Liver (tissue), 8 donors: ENCODE measurements at regions not wholly inside any gene's neighbourhood (a gene's known extent, or its start where the extent isn't known, plus 50 kb on each side); places are given as distances from the start of the nearest gene placed in this dataset.

Experiments
- DNase-seq: peaks from one replicate; pipeline ENCODE4 v3.0.0-alpha.2; 2017; ENCODE audit warnings: low spot score
- H3K27ac ChIP-seq, 2 donors: one replicate each; pipeline ENCODE4 v1.7.0; 2013; ENCODE audit warnings: inconsistent platforms in 2 of 2, low read length in 2 of 2, control low read depth in 1 of 2, low read depth in 1 of 2, mild to moderate bottlenecking in 1 of 2
- H3K27me3 ChIP-seq, 4 donors: one replicate each; pipeline versions ENCODE4 v1.6.1 to v1.7.0; 2013; ENCODE audit warnings: low read length in 3 of 4, inconsistent platforms in 1 of 4, mild to moderate bottlenecking in 1 of 4, moderate library complexity in 1 of 4; ENCODE audit not compliant: control insufficient read depth in 4 of 4, insufficient read depth in 4 of 4
- H3K36me3 ChIP-seq, 4 donors: one replicate each; pipeline versions ENCODE4 v1.6.1 to v1.7.0; 2013; ENCODE audit warnings: low read length in 3 of 4, mild to moderate bottlenecking in 3 of 4, low read depth in 1 of 4, moderate library complexity in 1 of 4; ENCODE audit not compliant: control insufficient read depth in 4 of 4, insufficient read depth in 3 of 4
- H3K4me1 ChIP-seq, 4 donors: one replicate each; pipeline versions ENCODE4 v1.6.1 to v1.7.0; 2013; ENCODE audit warnings: low read length in 3 of 4, mild to moderate bottlenecking in 3 of 4, moderate library complexity in 1 of 4; ENCODE audit not compliant: control insufficient read depth in 4 of 4, insufficient read depth in 4 of 4
- H3K4me3 ChIP-seq, 3 donors: one replicate each; pipeline versions ENCODE4 v1.6.1 to v1.7.0; 2013; ENCODE audit warnings: low read length in 3 of 3, control low read depth in 1 of 3, low read depth in 1 of 3, mild to moderate bottlenecking in 1 of 3
- H3K9ac ChIP-seq, 2 donors: one replicate each; pipeline ENCODE4 v1.7.0; 2013; ENCODE audit warnings: low read length in 2 of 2, mild to moderate bottlenecking in 2 of 2, moderate library complexity in 2 of 2, control low read depth in 1 of 2, low read depth in 1 of 2
- H3K9me3 ChIP-seq, 4 donors: one replicate each; pipeline versions ENCODE4 v1.6.1 to v1.7.0; 2013; ENCODE audit warnings: low read length in 3 of 4; ENCODE audit not compliant: control insufficient read depth in 4 of 4
- EGR1 ChIP-seq, 2 donors: IDR thresholded peaks; 2 replicates each; pipeline ENCODE4 v1.6.1; 2016 to 2018; ENCODE audit warnings: antibody characterized with exemption in 2 of 2, low read depth in 2 of 2
- FOXA1 ChIP-seq: IDR thresholded peaks from 2 replicates; pipeline ENCODE4 v1.6.1; 2016; ENCODE audit warnings: antibody characterized with exemption
- FOXA2 ChIP-seq: IDR thresholded peaks from 2 replicates; pipeline ENCODE4 v1.6.1; 2016; ENCODE audit warnings: antibody characterized with exemption
- GABPA ChIP-seq, 2 donors: IDR thresholded peaks in 1 of 2; conservative IDR thresholded peaks in 1 of 2; 2 replicates each; pipeline ENCODE4 v1.6.1; 2016; ENCODE audit warnings: antibody characterized with exemption in 2 of 2, mild to moderate bottlenecking in 1 of 2, moderate library complexity in 1 of 2
- HNF4A ChIP-seq, 2 donors: conservative IDR thresholded peaks; 2 replicates each; pipeline ENCODE4 v1.6.1; 2016; ENCODE audit warnings: antibody characterized with exemption in 2 of 2, mild to moderate bottlenecking in 2 of 2
- HNF4G ChIP-seq: IDR thresholded peaks from 2 replicates; pipeline ENCODE4 v1.6.1; 2016; ENCODE audit warnings: antibody characterized with exemption
- JUND ChIP-seq, 2 donors: IDR thresholded peaks; 2 replicates each; pipeline ENCODE4 v1.6.1; 2016; ENCODE audit warnings: antibody characterized with exemption in 2 of 2
- NR2F2 ChIP-seq: IDR thresholded peaks from 2 replicates; pipeline ENCODE4 v1.6.1; 2016; ENCODE audit warnings: antibody characterized with exemption
- RXRA ChIP-seq, 2 donors: IDR thresholded peaks; 2 replicates each; pipeline ENCODE4 v1.6.1; 2017 to 2018; ENCODE audit warnings: antibody characterized with exemption in 2 of 2, mild to moderate bottlenecking in 1 of 2
- TAF1 ChIP-seq: conservative IDR thresholded peaks from 2 replicates; pipeline ENCODE4 v1.6.1; 2016; ENCODE audit warnings: antibody characterized with exemption, mild to moderate bottlenecking
- YY1 ChIP-seq: IDR thresholded peaks from 2 replicates; pipeline ENCODE4 v1.6.1; 2016; ENCODE audit warnings: antibody characterized with exemption, mild to moderate bottlenecking
- WGBS: extraction: QIAGEN DNeasy Blood & Tissue Kit; methylation state at CpG from one replicate; pipeline ENCODE4 v1.1.7; 2013; 5-methylcytosine and 5-hydroxymethylcytosine counted together
- TF ChIP-seq, protein P1 (sequence below): IDR thresholded peaks from 2 replicates; pipeline ENCODE4 v1.6.1; 2016; ENCODE audit warnings: antibody characterized with exemption, mild to moderate bottlenecking
- TF ChIP-seq, protein P2 (sequence below): fragments of 150-350 bp; IDR thresholded peaks from 2 replicates; pipeline ENCODE4 v1.5.1; 2017; ENCODE audit warnings: improper control_type of control experiment, low read depth, low read length; ENCODE audit not compliant: missing input control
- TF ChIP-seq, protein P3 (sequence below): IDR thresholded peaks from 2 replicates; pipeline ENCODE4 v1.6.1; 2016; ENCODE audit warnings: antibody characterized with exemption
- TF ChIP-seq, protein P4 (sequence below): IDR thresholded peaks from 2 replicates; pipeline ENCODE4 v1.6.1; 2016; ENCODE audit warnings: antibody characterized with exemption
- TF ChIP-seq, protein P5 (sequence below): IDR thresholded peaks from 2 replicates; pipeline ENCODE4 v1.6.1; 2016; ENCODE audit warnings: antibody characterized with exemption
- donor health status: healthy.
- donor health status: healthy.
- donor health status: healthy.
- donor health status: healthy.
- donor health status: healthy.

DNA sequence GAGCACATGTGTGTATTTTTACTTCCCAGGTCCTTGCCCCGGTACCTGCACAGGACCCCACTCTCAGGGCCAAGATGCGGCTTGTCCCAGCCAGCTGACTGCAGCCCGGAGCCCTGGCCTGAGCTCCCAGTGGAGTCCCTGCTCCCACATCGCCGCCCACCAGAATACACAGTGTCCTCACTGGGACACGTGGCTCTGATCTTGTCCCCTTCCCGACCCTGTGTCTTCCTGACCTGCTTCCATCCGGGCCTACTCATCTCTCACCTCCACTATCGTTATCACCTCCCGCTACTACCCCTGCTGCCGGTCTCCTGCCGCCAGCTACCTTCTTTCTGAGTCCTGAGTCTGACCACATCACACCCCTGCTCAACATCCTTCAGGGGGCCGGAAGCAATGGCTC, 146.3 kb upstream of the CHST15 start (continued):
- TF ChIP-seq, protein P1, sequence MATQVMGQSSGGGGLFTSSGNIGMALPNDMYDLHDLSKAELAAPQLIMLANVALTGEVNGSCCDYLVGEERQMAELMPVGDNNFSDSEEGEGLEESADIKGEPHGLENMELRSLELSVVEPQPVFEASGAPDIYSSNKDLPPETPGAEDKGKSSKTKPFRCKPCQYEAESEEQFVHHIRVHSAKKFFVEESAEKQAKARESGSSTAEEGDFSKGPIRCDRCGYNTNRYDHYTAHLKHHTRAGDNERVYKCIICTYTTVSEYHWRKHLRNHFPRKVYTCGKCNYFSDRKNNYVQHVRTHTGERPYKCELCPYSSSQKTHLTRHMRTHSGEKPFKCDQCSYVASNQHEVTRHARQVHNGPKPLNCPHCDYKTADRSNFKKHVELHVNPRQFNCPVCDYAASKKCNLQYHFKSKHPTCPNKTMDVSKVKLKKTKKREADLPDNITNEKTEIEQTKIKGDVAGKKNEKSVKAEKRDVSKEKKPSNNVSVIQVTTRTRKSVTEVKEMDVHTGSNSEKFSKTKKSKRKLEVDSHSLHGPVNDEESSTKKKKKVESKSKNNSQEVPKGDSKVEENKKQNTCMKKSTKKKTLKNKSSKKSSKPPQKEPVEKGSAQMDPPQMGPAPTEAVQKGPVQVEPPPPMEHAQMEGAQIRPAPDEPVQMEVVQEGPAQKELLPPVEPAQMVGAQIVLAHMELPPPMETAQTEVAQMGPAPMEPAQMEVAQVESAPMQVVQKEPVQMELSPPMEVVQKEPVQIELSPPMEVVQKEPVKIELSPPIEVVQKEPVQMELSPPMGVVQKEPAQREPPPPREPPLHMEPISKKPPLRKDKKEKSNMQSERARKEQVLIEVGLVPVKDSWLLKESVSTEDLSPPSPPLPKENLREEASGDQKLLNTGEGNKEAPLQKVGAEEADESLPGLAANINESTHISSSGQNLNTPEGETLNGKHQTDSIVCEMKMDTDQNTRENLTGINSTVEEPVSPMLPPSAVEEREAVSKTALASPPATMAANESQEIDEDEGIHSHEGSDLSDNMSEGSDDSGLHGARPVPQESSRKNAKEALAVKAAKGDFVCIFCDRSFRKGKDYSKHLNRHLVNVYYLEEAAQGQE = no peak
- TF ChIP-seq JUND (IDR thresholded peaks at IDR 0.05) (no peak), FOXA2 (no peak), GABPA (IDR thresholded peaks at IDR 0.05 in 1 of 2, conservative IDR thresholded peaks at IDR 0.05 in 1 of 2) (no peak), NR2F2 (no peak)

DNA sequence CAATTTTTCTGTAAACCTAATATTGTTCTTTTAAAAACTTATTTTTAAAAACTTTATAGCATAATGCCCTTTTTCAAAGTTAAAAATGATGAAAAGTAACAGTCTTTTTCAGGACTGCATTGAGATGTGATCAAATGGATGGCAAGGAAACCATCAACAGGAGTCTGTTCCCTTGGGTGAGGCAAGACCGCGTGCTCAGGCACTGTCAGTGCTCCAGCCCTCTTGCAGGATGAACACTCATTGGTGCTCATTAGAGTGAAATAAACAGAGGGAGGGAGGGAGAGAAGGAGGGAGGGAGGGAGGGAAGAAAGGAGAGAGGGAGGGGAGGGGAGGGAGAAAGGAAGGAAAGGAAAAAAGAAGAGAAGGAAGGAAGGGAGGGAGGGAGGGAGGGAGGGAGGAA, 145.7 kb upstream of the CHST15 start:
- Histone ChIP-seq H3K36me3 (no peaks in the 10 kb centered on the region), H3K9ac (no peak overlapping the region), H3K9me3 (peaks cover 0 to 2% (median 0%) of the 10 kb centered on the region in 4 donors), H3K4me1 (no peaks in the 10 kb centered on the region), H3K27ac (no peak overlapping the region), H3K27me3 (no peaks in the 10 kb centered on the region), H3K4me3 (no peak overlapping the region)
- TF ChIP-seq HNF4G = no peak
- TF ChIP-seq, protein P2, sequence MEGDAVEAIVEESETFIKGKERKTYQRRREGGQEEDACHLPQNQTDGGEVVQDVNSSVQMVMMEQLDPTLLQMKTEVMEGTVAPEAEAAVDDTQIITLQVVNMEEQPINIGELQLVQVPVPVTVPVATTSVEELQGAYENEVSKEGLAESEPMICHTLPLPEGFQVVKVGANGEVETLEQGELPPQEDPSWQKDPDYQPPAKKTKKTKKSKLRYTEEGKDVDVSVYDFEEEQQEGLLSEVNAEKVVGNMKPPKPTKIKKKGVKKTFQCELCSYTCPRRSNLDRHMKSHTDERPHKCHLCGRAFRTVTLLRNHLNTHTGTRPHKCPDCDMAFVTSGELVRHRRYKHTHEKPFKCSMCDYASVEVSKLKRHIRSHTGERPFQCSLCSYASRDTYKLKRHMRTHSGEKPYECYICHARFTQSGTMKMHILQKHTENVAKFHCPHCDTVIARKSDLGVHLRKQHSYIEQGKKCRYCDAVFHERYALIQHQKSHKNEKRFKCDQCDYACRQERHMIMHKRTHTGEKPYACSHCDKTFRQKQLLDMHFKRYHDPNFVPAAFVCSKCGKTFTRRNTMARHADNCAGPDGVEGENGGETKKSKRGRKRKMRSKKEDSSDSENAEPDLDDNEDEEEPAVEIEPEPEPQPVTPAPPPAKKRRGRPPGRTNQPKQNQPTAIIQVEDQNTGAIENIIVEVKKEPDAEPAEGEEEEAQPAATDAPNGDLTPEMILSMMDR = no peak
- TF ChIP-seq, protein P3, sequence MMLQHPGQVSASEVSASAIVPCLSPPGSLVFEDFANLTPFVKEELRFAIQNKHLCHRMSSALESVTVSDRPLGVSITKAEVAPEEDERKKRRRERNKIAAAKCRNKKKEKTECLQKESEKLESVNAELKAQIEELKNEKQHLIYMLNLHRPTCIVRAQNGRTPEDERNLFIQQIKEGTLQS = no peak
- TF ChIP-seq YY1 = no peak
- TF ChIP-seq NR2F2 = no peak
- TF ChIP-seq HNF4A (conservative IDR thresholded peaks at IDR 0.05) = no peak
- TF ChIP-seq, protein P4, sequence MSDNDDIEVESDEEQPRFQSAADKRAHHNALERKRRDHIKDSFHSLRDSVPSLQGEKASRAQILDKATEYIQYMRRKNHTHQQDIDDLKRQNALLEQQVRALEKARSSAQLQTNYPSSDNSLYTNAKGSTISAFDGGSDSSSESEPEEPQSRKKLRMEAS = no peak
- TF ChIP-seq, protein P5, sequence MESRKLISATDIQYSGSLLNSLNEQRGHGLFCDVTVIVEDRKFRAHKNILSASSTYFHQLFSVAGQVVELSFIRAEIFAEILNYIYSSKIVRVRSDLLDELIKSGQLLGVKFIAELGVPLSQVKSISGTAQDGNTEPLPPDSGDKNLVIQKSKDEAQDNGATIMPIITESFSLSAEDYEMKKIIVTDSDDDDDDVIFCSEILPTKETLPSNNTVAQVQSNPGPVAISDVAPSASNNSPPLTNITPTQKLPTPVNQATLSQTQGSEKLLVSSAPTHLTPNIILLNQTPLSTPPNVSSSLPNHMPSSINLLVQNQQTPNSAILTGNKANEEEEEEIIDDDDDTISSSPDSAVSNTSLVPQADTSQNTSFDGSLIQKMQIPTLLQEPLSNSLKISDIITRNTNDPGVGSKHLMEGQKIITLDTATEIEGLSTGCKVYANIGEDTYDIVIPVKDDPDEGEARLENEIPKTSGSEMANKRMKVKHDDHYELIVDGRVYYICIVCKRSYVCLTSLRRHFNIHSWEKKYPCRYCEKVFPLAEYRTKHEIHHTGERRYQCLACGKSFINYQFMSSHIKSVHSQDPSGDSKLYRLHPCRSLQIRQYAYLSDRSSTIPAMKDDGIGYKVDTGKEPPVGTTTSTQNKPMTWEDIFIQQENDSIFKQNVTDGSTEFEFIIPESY = no peak
- no peak for TF ChIP-seq JUND (IDR thresholded peaks at IDR 0.05)
- WGBS = 67% methylated on average over 2 of the region's 2 CpGs
- no peak for DNase-seq

DNA sequence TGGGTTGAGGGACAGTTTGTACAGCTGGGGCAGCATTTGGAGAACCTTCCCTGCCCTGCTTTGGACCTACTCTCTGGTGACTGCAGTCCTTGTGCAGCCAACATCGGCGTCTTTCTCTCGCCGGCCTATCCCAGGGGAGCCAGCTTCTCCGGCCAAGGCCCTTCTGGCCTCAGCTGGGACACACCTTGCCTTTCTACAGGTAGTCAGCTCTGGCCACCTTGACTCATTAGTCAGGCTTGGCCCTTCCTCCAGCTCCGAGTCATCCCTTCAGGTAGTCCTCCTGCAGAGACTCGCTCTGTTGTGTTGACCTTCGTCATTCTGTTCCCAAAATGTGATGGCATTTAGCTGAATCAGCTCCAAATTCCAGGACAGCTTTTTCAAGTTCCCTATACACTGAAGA, 145.0 kb upstream of the CHST15 start:
- H3K27me3 ChIP-seq = no peaks in the 10 kb centered on the region
- H3K9me3 ChIP-seq = peaks cover 0 to 2% (median 0%) of the 10 kb centered on the region in 4 donors
- H3K27ac ChIP-seq = no peak overlapping the region
- DNase-seq = no peak
- no peak overlapping the region for H3K9ac ChIP-seq
- no peaks in the 10 kb centered on the region for H3K36me3 ChIP-seq
- WGBS = 82% methylated on average over 8 of the region's 8 CpGs
- TF ChIP-seq HNF4G (no peak), EGR1 (IDR thresholded peaks at IDR 0.05; ENCODE audit: low read depth in 2 of 2) (no peak), FOXA2 (no peak), YY1 (no peak), JUND (IDR thresholded peaks at IDR 0.05) (no peak), RXRA (IDR thresholded peaks at IDR 0.05) (no peak), HNF4A (conservative IDR thresholded peaks at IDR 0.05) (no peak), TAF1 (no peak), FOXA1 (no peak)
- TF ChIP-seq, protein P4 = no peak
- TF ChIP-seq, protein P1 = no peak
- H3K4me1 ChIP-seq = no peaks in the 10 kb centered on the region
- no peak overlapping the region for H3K4me3 ChIP-seq
